Activated T-cell treated with anti-CD3 and anti-CD28 coated beads, Interleukin-2, amount 50 U/mL, for 4 hours (primary cell): ENCODE measurements at regions not wholly inside any gene's neighbourhood (a gene's known extent, or its start where the extent isn't known, plus 50 kb on each side); places are given as distances from the start of the nearest gene placed in this dataset.
"Not testable (repeated sequence)": the region's sequence is repeated elsewhere in the genome, so short reads cannot be mapped to it uniquely, and the experiment has no call there.

ENCODE experiments used
- ATAC-seq, 2 donors: fragments of 200-7000 bp; cut with Tn5 transposase; one replicate each; pipeline ENCODE4 v1.10.0; 2021
- DNase-seq: peaks from one replicate; pipeline ENCODE4 v3.0.0-alpha.2; 2020
- H3K27me3 Mint-ChIP-seq: one replicate; pipeline ENCODE4 v1.8.0; 2021; ENCODE audit warnings: low read depth, mixed read lengths
- H3K36me3 Mint-ChIP-seq: one replicate; pipeline ENCODE4 v1.8.0; 2022; ENCODE audit warnings: mixed read lengths; ENCODE audit not compliant: insufficient read depth
- H3K4me1 Mint-ChIP-seq: one replicate; pipeline ENCODE4 v1.8.0; 2021; ENCODE audit warnings: low read depth, mixed read lengths
- H3K4me3 Mint-ChIP-seq: one replicate; pipeline ENCODE4 v1.8.0; 2021; ENCODE audit warnings: mild to moderate bottlenecking, moderate library complexity, mixed read lengths
- H3K9me3 Mint-ChIP-seq: one replicate; pipeline ENCODE4 v1.8.0; 2021; ENCODE audit warnings: mixed read lengths

GRCh38 chr20:23299673-23300050 is 50.9 kb upstream of the NXT1 start:
- Mint-ChIP-seq H3K4me1 (no peaks in the 10 kb centered on the region), H3K36me3 (no peaks in the 10 kb centered on the region), H3K4me3 (no peak overlapping the region), H3K9me3 (no peaks in the 10 kb centered on the region), H3K27me3 (peaks cover 6% of the 10 kb centered on the region)
- no peak for ATAC-seq
- no peak for DNase-seq

DNA sequence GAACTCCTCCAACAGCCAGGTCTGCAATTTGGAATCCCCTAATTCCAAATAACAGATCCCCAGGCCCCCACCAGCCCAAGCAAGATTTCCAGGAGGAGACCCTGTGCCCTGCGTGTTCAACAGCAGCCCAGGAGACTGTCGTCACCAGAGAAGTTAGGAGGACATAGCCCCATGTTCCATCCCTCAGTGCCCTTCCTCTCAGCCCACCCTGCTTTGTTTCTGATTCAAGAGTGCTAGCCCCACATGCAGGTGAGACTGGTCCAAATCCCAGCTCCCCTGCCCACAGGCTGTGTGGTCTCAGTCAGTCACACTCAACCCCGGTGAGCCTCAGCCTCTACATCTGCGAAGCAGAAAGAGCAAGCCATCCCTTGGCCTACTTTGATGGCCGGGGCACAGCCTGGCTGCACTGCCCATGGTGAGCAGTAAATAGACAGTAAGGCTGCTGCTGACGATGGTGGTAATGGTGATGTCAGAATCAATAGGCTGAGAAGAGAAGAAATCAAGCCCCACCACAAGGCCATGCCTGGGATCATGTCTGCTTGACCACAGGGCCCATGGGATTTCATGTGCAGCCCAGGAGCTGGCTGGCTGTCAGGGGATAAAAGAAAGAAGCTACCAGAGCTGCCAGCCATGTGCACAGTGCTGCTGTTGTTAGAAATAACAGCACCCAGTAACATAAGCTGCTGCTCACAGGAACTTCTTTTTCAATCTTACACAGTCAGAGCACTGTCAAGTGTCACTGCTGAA is 51.5 kb upstream of the NXT1 start:
- peaks cover 3% of the 10 kb centered on the region for H3K27me3 Mint-ChIP-seq
- H3K9me3 Mint-ChIP-seq, result no peaks in the 10 kb centered on the region

GRCh38 chr20:23298155-23298554 is 52.4 kb upstream of the NXT1 start:
- H3K4me1 Mint-ChIP-seq, result no peaks in the 10 kb centered on the region
- no peaks in the 10 kb centered on the region for H3K9me3 Mint-ChIP-seq
- H3K36me3 Mint-ChIP-seq, result no peaks in the 10 kb centered on the region
- peaks cover 3% of the 10 kb centered on the region for H3K27me3 Mint-ChIP-seq
- DNase-seq (no peak), ATAC-seq (no peak)
- H3K4me3 Mint-ChIP-seq, result no peak overlapping the region

More for the DNA sequence above, 51.5 kb upstream of the NXT1 start:
- ATAC-seq (no peak), DNase-seq (no peak)
- no peaks in the 10 kb centered on the region for H3K36me3 Mint-ChIP-seq
- H3K4me3 Mint-ChIP-seq, result no peak overlapping the region
- no peaks in the 10 kb centered on the region for H3K4me1 Mint-ChIP-seq

DNA sequence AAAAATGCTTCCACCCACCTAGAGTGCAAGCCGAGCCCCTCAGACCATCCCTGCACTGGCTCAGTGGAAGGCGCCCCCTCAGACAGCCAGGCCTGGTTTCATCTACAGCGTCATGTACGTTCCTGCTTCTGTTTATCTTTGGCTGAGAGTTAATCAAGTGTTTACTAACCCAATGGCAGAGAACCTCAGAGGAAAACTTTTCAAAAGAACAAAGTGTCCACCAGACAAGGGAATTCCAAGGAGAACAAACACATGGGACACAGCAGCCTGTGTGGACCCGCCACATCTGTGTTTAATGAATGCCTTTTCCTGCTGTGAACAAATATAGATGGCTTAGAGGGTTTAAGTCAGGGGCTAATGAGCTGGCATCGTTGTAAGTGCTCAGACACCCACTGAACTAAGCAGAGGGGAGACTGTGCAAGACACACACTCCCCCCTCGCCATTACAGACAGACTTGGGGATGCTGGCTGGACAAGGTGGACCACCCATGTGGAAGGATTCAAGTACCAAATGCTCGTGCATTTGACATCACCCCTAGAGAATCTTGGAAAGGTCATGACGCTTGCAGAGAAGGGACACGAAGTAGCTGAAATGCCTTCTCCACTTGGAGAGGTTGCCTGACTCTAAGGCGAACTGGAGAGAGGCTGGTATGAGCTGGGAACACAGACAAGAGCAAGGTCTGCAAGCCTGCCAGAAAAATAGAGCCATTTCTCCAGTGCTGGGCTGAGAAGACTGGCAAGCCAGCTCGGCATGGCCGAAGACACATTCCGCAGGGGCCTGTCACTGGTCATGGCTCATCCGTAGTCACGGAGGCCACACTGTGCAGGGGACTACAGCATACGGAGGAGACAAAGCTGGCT is 53.5 kb upstream of the NXT1 start:
- no peak for DNase-seq
- Mint-ChIP-seq H3K4me3 (no peak overlapping the region), H3K4me1 (no peaks in the 10 kb centered on the region), H3K36me3 (no peaks in the 10 kb centered on the region), H3K9me3 (no peaks in the 10 kb centered on the region), H3K27me3 (peaks cover 3% of the 10 kb centered on the region)
- no peak for ATAC-seq

DNA sequence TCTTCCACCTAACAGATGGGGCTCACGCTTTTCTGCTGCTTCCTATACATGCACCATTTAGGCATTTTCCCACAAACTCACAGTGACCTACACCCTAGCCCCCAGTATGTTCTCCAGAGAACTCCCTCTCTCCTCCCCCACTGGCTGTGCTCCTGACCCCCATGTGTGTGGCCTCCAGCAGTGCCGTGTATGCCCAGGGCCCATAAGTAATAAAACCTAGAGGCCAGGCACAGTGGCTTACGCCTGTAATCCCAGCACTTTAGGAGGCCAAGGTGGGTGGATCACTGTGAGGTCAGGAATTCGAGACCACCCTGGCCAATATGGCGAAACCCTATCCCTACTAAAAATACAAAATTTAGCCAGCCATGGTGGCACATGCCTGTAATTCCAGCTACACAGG is 54.7 kb upstream of the NXT1 start:
- no peaks in the 10 kb centered on the region for H3K36me3 Mint-ChIP-seq
- no peaks in the 10 kb centered on the region for H3K9me3 Mint-ChIP-seq
- ATAC-seq (no peak), DNase-seq (no peak)
- H3K27me3 Mint-ChIP-seq, result peaks cover 5% of the 10 kb centered on the region
- H3K4me3 Mint-ChIP-seq, result no peak overlapping the region
- no peaks in the 10 kb centered on the region for H3K4me1 Mint-ChIP-seq

DNA sequence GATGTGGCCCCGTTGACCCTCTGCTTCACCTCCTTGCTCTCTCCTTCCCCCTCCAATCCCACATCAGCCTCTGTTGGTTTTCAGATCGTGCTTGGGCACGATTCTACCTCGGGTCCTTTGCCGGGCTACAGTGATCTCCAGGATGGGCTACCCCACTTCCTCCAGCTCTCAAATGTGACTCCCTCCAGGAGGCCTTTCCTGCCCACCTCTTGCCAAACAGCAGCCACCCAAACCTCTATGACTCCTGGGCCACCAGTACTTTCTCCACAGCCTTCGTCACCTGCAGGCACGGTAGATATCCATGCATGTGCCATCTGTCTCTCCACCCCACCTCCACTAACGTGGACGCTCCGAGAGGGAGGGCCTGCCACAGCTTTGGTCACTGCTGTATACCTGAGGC is 55.9 kb upstream of the NXT1 start:
- Mint-ChIP-seq H3K27me3 (peaks cover 5% of the 10 kb centered on the region), H3K4me1 (no peaks in the 10 kb centered on the region), H3K9me3 (no peaks in the 10 kb centered on the region), H3K4me3 (no peak overlapping the region), H3K36me3 (no peaks in the 10 kb centered on the region)
- DNase-seq (no peak), ATAC-seq (no peak)

DNA sequence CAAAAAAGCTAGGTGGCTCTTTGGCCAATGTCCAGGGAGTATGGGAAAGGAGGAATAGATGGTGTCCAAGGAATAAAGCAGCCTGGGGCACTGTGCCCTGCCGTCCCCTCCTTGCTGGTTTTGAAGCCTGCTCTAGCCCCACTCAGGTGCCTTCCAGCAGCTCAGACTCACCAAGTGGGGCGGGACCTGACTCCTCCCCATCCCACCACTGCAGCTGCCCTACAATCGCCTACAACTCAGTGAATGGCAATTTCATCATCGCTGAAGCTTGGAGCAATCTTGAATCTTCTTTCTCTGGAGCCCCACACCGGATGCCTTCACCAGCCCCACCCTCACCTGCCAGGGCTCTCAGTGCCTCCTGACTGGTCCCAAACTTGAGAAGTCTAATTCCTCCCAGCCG is 56.4 kb upstream of the NXT1 start:
- Mint-ChIP-seq H3K4me3 (no peak overlapping the region), H3K9me3 (no peaks in the 10 kb centered on the region), H3K27me3 (peaks cover 5% of the 10 kb centered on the region), H3K4me1 (no peaks in the 10 kb centered on the region), H3K36me3 (no peaks in the 10 kb centered on the region)
- ATAC-seq, result no peak
- DNase-seq, result no peak

DNA sequence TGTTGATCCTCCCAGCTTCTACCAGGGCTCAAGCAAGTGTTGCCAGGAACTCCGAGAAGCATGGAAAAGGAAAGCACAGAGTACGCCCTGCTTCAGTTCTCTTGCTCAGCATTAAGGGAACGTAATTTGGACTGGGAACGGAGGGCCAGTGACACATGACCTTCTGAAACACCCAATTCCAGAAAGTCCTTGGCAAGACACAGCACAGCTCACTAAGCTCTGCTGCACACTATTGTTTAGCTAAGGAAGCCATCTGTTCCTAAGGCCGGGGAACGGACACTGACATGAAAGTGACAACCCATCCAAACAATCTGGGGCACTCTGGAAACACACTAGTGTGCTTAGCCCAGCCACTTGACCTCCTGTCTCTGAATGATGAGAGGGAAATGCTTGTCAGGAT is 56.9 kb upstream of the NXT1 start:
- Mint-ChIP-seq H3K4me3 (no peak overlapping the region), H3K4me1 (no peaks in the 10 kb centered on the region), H3K36me3 (no peaks in the 10 kb centered on the region), H3K9me3 (no peaks in the 10 kb centered on the region), H3K27me3 (peaks cover 4% of the 10 kb centered on the region)
- ATAC-seq (no peak), DNase-seq (no peak)

- H3K36me3 Mint-ChIP-seq, H3K27me3 Mint-ChIP-seq, H3K4me3 Mint-ChIP-seq: not testable (repeated sequence)
These were observed 58.3 kb upstream of the NXT1 start for GRCh38 chr20:23292311-23292710.

DNA sequence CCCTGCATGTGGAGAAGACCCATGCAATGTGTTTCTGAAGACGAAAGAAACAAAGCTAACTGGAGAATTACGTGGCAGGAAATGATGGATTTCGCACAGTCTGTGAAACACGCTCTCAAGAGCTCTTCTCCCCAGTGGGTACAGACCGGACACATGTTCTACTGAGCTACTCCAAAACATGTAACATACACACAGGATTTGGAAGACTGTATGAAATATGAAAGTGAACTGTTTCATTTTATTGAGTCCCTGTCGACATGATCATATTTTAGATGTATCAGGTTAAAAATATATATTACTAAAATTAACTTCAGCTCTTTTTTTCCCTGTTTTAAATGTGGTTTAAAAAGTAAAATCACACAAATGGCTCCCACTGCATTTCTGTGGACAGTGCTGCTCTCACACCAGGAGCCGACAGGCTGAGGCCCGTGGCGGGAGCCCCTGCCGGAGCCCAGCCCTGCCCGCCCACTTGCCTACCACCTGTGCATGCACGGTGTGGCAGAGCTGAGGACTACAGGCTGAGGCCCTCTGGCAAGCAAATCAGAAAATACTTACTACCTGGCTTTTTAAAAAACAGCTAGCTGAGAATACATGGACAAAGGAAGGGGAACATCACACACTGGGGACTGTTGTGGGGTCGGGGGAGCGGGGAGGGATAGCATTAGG is 58.9 kb upstream of the NXT1 start:
- no peaks in the 10 kb centered on the region for H3K36me3 Mint-ChIP-seq
- H3K9me3 Mint-ChIP-seq, result no peaks in the 10 kb centered on the region
- H3K4me1 Mint-ChIP-seq, result no peaks in the 10 kb centered on the region
- no peak for ATAC-seq
- H3K27me3 Mint-ChIP-seq, result peaks cover 7% of the 10 kb centered on the region
- H3K4me3 Mint-ChIP-seq, result no peak overlapping the region
- no peak for DNase-seq

More at GRCh38 chr20:23292311-23292710, 58.3 kb upstream of the NXT1 start:
- DNase-seq, H3K4me1 Mint-ChIP-seq, H3K9me3 Mint-ChIP-seq, ATAC-seq: not testable (repeated sequence)

- no peaks in the 10 kb centered on the region for H3K9me3 Mint-ChIP-seq
- H3K36me3 Mint-ChIP-seq, result no peaks in the 10 kb centered on the region
- ATAC-seq (no peak), DNase-seq (no peak)
- H3K4me3 Mint-ChIP-seq, result no peak overlapping the region
- peaks cover 9% of the 10 kb centered on the region for H3K27me3 Mint-ChIP-seq
- no peaks in the 10 kb centered on the region for H3K4me1 Mint-ChIP-seq
These were observed 59.6 kb upstream of the NXT1 start for GRCh38 chr20:23290761-23291574.

DNA sequence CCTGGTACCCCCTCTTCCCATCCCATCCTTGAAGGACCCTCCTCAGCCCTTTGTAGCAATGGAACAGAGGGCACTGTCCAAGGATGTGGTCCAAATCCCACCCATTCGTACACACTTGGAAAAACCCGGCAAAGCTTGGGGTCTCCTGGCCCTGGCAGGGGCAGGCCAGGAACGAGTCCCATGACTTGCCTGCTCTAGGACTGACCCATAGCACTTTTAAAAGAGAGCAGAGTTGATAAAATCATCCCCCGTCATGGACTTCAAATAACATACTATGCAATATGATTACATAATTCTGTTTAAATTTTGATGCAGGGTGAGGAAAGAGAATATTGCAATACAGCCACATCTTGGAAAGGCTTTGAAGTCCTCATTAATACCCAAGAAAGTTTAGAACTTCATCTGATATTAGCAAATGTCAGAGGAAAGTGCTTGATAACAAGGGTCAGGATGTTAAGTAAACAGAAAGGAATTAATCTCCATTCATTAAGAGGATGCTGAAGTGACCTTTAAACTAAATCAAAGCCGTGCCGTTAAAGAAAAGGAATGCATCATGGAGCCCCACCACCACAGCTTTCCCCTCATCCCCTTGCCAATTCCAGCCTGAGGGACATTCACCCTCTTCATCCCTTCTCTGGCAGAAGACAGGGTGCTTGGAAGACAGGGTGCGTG is 60.7 kb upstream of the NXT1 start:
- H3K9me3 Mint-ChIP-seq, result no peaks in the 10 kb centered on the region
- no peak for DNase-seq
- H3K36me3 Mint-ChIP-seq, result no peaks in the 10 kb centered on the region
- no peaks in the 10 kb centered on the region for H3K4me1 Mint-ChIP-seq
- no peak overlapping the region for H3K4me3 Mint-ChIP-seq
- ATAC-seq, result no peak
- H3K27me3 Mint-ChIP-seq, result peaks cover 9% of the 10 kb centered on the region

DNA sequence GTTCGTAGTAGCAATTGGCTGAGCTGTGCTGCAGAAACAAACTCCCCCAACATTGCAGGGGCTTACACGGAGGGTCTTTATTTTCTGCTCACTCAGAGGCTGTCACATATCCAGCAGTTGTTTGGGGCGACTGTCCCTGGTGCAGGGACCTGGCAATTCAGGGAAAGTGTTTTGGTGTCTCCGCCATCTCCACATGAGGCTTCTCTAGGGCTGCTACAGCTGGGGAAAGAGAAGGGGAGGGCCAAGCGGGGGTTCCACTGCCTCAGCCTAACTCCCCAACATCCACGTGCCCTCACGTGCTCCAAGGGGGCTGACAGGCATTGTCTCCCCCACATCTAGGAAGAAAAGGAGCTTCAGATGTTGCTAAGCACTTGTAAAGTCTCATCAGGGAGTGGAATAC is 61.3 kb upstream of the NXT1 start:
- Mint-ChIP-seq H3K9me3 (no peaks in the 10 kb centered on the region), H3K4me1 (no peaks in the 10 kb centered on the region), H3K27me3 (peaks cover 13% of the 10 kb centered on the region), H3K36me3 (no peaks in the 10 kb centered on the region), H3K4me3 (no peak overlapping the region)
- ATAC-seq, result no peak
- no peak for DNase-seq
